GM18873 (cell line): ENCODE measurements at regions not wholly inside any gene's neighbourhood (a gene's known extent, or its start where the extent isn't known, plus 50 kb on each side); places are given as distances from the start of the nearest gene placed in this dataset.

Source experiments
- ATAC-seq: cut with Tn5 transposase; IDR thresholded peaks from one replicate; pipeline ENCODE4 v1.9.1; 2021; ENCODE audit warnings: mild to moderate bottlenecking, moderate library complexity, moderate number of reproducible peaks; ENCODE audit not compliant: unreplicated experiment, low FRiP score

DNA sequence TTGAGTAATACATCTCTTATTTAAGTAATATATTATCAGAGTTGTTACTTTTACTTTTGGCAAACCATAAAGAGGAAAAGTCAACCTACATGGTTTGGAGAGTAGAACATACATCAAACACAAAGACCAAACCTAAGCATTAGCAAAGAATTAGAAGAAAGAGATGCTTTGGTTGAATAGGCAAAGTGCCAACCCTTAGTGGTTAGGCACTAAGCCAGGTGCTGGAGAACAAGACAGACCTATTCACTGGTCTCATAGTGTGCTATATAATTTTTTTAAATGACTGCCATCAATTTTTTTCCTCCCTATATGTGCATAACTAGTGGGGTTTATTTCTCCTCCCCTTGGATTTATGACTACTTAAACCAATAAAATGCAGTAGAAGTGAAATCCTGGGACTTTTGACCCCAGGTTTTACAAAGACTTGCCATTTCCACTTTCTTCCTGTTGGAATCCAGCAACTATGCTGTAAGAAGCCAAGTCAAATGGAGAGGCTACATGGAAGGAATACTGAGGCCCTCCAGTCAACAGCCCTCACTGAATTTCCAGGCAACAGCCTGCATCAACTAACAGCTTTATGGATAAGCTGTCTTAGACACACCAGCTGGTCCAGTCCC, 69.8 kb upstream of the HAO2 start:
- ATAC-seq: no peak

DNA sequence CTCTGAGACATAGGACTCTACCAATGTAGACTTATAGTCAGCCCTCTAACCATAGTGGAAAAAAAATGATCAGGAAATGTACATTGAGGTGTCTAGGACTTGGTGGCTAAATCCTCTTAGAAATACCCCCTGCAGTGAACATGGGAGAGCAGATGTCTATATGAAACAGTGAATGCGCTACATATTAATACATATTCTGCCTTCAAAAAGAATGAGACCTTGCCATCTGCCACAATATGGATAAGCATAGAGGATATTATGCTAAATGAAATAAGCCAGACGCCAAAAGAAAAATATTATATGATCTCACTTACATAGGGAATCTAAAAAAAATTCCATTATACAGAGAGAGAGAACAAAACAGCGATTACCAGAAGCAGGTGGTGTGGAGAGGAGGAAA, 66.6 kb upstream of the HAO2 start:
- no peak for ATAC-seq

DNA sequence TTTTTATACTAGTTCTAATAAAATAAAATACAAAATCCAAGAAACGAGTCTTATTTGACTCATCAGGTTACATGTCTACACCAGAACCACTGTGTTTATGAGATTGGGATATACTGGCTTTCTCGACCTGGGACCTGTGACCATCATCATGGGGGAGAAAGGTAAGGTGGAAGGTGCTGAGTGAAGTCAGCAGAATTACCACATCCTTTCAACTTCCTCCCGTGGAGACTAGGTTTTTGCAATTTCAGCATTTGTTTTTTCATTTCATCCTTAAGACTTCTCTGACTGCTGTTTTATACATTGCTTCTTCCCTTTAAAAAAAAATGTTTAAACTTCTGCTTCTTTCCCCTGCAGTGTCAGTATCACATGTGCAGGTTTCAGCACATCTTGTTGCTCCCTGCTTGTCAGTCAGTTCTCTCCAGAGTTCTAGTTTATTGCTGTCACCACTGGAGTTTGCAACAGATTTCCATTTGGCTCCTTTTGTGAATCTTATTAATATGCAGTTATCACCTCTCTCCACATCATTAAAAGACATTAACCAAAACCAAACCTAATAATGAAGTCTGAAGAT, 60.4 kb upstream of the HAO2 start:
- ATAC-seq: no peak

DNA sequence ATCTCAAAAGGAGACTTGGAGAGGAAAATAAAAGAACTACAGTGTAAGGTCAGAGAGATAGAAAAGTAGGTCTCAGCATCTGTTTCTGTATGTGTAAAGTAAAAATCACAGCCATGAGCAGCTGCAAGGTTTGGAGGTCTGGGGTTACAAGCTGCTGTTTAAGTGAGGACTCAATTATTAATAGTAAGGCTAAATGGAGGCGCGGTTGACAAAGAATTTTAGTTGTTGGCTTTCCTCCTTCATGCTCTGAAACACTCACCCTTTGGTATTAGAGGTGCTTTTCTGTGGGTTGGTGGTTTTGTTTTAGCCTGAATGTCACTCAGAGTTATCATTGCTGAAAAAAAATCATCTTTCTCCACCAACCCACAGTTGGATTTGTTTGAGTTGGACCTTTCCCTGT, 59.8 kb upstream of the HAO2 start:
- no peak for ATAC-seq

DNA sequence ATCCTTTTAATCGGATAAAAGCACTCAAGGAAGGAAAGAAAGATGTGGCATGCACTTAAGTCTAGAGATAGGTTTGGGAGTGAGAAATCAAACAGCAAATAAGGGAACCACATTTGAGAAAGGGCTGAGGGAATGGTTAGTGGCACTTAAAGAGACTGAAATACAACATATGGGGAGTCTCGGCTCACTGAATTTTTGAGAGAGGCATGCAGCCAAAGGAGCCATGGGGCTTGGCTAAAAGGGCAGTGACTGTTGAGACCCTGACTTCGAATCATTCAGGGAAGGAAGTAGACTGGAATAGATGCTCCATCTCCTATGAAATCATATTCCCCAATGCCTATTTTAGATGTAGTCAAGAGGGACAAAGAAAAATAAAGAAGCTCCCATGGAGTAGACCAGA, 58.3 kb upstream of the HAO2 start:
- ATAC-seq: no peak

DNA sequence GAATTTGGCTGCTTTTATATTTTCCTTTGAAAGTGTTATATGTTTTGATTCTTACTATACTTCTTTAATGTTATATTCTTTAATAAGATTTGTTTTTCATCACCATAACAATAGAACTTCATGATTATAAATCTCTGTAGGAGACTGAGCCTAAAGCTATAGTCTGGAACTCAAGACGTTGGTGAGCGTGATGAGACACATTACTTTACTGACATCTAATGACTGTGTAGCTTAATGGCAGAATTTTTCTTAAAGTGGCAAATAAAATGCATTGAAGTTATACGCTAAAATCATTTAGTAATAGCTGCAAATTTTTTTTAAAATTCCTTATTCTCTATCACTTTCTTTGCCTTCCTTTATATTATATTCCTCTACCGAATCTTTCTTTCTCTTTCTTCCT, 56.1 kb upstream of the HAO2 start:
- no peak for ATAC-seq

DNA sequence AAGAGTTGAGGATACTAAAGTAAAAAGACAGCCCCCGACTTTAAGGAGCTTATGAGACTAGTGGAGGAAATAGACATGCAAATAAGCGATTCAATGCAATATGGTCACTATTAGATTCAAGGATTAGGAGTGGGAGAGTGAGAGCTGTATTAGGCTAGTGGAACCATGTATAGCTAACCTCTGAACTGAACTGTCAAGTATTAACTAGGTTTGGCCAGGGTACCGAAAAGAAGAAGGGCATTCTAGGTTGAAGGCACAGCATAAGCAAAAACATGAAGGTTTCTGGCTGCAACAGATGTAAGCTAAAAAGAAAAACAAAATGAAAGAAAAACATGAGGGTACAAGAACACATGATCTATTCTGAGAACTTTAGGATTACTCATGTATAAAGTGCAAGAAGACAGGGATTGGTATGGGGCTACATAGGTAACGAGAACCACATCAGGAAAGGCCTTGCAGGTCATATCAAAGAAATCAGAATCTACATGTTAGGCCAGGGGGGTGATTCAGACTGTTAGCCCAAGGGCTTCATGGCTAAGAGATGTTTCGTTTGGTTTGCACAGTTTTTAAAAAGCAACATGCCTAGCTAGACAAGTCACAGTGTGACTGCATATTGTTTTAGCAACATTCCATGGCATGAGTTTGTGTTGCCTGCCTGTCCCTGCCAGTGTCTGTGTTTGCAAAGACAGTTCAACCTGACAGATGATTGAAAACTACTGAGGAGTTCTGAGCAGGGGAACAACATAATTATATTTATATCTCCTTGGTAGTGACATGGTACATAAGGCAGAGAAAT, 54.4 kb upstream of the HAO2 start:
- no peak for ATAC-seq

DNA sequence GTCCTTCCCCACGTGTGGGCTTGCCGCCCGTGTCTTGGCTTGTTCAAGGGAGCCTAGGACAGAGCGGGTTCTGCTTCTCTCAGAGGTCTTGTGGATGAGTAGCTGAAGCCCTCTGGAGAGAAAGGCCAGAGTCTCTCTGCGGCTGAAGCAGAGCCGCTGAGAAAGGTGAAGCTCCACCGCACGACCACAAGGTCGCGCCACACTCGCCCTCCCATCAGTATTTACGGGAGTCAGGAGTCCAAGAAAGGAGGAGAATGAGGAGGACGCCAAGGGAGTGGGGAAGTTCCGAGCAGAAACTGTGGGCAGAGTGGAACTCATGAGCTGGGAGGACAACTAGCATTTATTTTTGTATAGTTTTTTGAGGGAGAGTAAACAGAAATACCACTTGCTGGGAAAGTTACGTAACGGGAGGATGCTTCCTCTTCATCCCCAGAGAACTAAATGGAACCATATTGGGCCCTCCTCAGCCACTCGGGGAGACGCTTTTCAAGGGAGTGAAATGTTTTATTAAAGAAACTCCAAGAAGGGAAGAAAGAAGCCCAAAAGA, 51.6 kb upstream of the HAO2 start:
- no peak for ATAC-seq

DNA sequence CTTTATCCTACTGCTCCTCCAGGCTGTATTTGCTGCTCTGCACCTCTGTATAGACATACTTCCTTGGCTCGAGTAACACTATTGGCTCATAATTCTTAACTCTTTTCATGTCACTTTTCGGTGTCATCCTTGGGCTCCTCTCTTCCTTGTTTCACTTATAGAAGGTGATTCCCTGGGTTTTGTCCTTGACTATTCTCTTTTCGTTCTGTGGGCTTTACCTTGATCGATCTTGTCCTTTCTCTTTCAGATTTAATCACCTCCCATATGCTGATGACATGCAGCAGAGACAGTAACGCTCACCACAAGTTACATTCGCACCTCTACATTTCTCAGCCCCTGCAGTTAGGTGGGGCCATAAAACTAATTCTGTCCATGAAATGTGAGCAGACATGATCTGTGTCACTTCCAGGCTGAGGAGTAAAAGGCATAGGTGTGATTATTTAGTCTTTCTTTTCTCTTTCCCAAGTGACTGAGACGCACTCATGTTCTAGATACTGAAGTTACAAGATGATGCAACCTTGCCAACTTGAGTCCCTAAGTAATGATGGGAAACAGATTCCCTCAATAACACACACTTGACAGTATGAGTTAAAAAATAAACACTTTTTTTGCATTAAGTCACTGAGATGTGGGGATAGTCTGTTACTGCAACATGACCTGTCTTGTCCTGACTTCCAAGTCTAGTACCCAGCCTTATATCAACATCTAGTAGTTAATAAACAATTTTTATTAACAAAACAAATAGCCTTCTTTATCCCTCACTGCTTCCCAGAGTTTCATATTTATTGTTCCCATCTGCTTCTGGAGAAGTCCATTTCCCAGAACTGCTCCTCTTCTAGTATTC, 49.9 kb upstream of the HAO2 start:
- peak; percentile 57 for ATAC-seq
